K562 (cell line): ENCODE measurements at regions not wholly inside any gene's neighbourhood (a gene's known extent, or its start where the extent isn't known, plus 50 kb on each side); places are given as distances from the start of the nearest gene placed in this dataset.

Experiments
- ESRRB ChIP-seq: fragments of 250-450 bp; sonication (Bioruptor Pico); IDR thresholded peaks from 2 replicates; pipeline ENCODE4 v1.5.0; 2020; ENCODE audit warnings: mild to moderate bottlenecking, moderate library complexity, borderline replicate concordance
- HIVEP1 ChIP-seq: fragments of 250-450 bp; sonication (Bioruptor Pico); IDR thresholded peaks from 2 replicates; pipeline ENCODE4 v1.4.0; 2020; ENCODE audit warnings: mild to moderate bottlenecking
- KDM2B ChIP-seq: fragments of 250-450 bp; sonication (Bioruptor Pico); IDR thresholded peaks from 2 replicates; pipeline ENCODE4 v1.8.0; 2021; ENCODE audit warnings: mild to moderate bottlenecking, moderate library complexity
- OTX1 ChIP-seq: fragments of 450-650 bp; formaldehyde crosslinking; IDR thresholded peaks from 2 replicates; pipeline ENCODE4 v1.4.0; 2022; ENCODE audit warnings: mild to moderate bottlenecking
- ZNF436 ChIP-seq: fragments of 250-450, 450-650 bp; sonication (Bioruptor Pico); formaldehyde crosslinking; IDR thresholded peaks from 2 replicates; pipeline ENCODE4 v1.7.0; 2020; ENCODE audit warnings: mild to moderate bottlenecking
- TF ChIP-seq, protein P1 (sequence below): sonication (generic); formaldehyde crosslinking; IDR thresholded peaks from 2 replicates; pipeline ENCODE4 v1.8.0; 2022; ENCODE audit warnings: missing genetic modification reagents, mild to moderate bottlenecking, moderate library complexity, borderline replicate concordance
- TF ChIP-seq, protein P2 (sequence below): sonication (generic); formaldehyde crosslinking; IDR thresholded peaks from 2 replicates; pipeline ENCODE4 v1.8.1; 2023; ENCODE audit warnings: mild to moderate bottlenecking, missing genetic modification reagents
- TF ChIP-seq, protein P3 (sequence below): fragments of 250-450 bp; sonication (Bioruptor Pico); IDR thresholded peaks from 2 replicates; pipeline ENCODE4 v1.5.0; 2020; ENCODE audit warnings: mild to moderate bottlenecking

DNA sequence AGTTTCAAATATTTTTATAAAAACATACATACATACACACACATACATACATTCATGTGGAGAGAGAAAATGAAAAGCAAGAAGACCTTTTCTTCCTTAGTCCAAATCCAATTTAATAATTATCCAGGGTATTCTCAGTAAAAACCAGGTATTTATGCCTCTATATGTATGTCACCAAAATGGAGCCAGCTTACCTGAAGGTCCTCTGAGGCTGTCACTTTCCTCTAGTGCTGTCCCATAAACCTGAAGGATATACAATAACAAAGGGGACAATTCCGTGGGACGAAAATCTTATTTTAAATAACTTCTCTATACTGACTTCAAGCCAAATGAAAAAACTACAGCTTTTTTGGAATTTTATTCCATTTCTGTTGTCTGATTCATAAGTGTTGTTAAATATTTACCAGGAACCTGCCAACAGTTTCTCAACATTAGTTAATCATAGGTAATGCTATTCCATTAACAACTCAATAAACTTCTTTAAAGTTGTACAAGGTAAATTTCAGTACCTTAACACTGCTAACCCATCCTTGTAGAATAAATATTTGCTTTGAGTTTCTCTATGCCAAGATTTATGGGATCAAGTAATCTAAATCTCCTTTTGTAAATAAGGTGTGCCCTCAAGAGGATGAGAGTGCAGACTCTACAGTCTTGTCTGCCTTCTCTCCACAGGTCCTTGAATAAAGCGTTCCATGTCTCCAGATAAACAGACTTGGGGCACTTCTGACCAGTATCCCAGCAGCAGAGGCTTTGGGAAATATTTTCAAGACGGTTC lies 260.3 kb downstream of the AHR start (continued):
- TF ChIP-seq, protein P1, sequence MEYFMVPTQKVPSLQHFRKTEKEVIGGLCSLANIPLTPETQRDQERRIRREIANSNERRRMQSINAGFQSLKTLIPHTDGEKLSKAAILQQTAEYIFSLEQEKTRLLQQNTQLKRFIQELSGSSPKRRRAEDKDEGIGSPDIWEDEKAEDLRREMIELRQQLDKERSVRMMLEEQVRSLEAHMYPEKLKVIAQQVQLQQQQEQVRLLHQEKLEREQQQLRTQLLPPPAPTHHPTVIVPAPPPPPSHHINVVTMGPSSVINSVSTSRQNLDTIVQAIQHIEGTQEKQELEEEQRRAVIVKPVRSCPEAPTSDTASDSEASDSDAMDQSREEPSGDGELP (CRISPR knock-in tag) = no peak
- TF ChIP-seq, protein P2, sequence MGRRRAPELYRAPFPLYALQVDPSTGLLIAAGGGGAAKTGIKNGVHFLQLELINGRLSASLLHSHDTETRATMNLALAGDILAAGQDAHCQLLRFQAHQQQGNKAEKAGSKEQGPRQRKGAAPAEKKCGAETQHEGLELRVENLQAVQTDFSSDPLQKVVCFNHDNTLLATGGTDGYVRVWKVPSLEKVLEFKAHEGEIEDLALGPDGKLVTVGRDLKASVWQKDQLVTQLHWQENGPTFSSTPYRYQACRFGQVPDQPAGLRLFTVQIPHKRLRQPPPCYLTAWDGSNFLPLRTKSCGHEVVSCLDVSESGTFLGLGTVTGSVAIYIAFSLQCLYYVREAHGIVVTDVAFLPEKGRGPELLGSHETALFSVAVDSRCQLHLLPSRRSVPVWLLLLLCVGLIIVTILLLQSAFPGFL (CRISPR knock-in tag) = no peak
- TF ChIP-seq, protein P3, sequence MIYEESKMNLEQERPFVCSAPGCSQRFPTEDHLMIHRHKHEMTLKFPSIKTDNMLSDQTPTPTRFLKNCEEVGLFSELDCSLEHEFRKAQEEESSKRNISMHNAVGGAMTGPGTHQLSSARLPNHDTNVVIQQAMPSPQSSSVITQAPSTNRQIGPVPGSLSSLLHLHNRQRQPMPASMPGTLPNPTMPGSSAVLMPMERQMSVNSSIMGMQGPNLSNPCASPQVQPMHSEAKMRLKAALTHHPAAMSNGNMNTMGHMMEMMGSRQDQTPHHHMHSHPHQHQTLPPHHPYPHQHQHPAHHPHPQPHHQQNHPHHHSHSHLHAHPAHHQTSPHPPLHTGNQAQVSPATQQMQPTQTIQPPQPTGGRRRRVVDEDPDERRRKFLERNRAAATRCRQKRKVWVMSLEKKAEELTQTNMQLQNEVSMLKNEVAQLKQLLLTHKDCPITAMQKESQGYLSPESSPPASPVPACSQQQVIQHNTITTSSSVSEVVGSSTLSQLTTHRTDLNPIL (CRISPR knock-in tag) = no peak
- TF ChIP-seq ZNF436 (CRISPR knock-in tag) (no peak), OTX1 (CRISPR knock-in tag) (no peak), HIVEP1 (CRISPR knock-in tag) (no peak), KDM2B (CRISPR knock-in tag) (no peak), ESRRB (CRISPR knock-in tag) (no peak)
